Cerebellar nuclear complex (tissue), 1 donor: ENCODE measurements at regions not wholly inside any gene's neighbourhood (a gene's known extent, or its start where the extent isn't known, plus 50 kb on each side); places are given as distances from the start of the nearest gene placed in this dataset.

Experiments
- DNase-seq, 2 experiments: peaks; one replicate each; lab custom pipeline; 2025; lab: John Stamatoyannopoulos, UW

DNA sequence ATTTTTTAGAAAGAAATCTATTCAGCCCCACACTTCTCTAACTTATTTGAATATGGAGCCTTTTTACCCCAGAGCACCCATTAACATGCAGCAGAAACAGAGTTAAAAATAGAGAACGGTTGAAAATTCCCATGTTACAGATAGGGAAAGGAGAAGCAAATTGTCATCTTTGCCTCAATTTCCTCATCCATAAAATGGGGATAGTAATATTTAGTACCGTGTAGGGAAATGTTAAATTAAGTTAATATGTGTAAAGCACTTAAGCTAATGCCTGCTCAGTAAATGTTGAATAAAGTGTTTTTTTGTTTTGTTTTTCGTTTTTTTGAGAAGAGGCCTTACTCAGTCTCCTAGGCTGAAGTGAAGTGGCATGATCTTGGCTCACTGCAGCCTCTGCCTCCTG, 50.3 kb downstream of the NAV1 start:
- no peak for DNase-seq

DNA sequence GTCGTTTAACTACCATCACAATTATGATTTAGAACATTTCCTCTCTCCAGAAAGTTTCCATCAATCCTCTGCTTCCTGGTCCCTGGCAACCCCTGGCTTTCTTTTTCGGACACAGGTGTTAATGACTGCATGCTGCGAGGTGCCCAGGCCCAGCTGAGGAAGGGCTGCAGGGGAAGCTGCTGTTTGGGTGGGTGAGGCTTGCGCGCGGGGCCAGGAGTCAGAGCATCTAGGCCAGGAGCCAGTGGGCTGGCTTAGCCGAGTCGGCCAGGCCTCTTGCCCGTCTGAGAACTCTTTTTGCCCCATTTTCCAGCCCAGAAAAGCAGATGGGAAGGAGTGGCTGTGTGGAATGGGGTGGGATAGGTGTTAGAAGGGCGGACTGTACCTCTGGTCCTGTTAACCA, 51.5 kb downstream of the NAV1 start:
- DNase-seq: no peak

DNA sequence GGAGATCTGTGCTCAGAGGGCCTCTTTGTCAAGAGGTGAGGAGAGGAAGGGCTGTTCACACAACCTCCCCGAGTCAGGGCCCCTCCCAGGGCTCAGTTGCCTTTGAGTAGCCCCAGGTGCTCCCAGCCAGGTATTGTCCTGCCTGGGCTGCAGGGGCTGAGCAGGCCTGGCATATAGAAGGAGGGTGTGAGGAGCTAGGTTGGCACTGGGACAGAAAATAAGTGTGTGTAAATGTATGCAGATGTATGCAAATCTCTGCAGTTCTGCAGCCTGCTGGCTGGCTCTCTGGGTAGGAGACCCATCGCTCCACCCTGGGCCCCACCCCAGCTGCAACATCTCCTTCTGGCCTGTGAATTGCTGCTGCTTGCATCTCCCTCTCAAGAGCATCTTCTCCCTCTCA, 52.4 kb downstream of the NAV1 start:
- DNase-seq: no peak

DNA sequence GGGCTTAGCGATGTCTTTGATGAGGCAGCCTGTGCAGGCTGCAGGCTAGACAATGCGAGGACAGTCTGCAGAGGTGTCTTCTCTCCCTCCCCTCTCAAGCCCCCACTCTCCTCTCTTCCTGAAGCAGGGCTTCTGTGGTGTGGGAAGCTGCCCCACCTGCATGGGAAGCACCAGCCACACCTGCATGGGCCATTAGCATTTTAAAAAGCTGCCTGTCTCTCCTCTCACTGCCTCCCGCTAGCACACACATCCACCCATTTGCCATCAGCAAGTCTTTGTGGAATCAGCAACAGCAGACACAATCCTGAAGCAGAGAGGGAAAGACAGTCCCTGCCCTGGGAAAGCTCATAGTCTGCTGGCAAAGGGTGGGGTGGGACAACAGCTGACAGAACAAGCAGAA, 53.1 kb downstream of the NAV1 start:
- DNase-seq: no peak

DNA sequence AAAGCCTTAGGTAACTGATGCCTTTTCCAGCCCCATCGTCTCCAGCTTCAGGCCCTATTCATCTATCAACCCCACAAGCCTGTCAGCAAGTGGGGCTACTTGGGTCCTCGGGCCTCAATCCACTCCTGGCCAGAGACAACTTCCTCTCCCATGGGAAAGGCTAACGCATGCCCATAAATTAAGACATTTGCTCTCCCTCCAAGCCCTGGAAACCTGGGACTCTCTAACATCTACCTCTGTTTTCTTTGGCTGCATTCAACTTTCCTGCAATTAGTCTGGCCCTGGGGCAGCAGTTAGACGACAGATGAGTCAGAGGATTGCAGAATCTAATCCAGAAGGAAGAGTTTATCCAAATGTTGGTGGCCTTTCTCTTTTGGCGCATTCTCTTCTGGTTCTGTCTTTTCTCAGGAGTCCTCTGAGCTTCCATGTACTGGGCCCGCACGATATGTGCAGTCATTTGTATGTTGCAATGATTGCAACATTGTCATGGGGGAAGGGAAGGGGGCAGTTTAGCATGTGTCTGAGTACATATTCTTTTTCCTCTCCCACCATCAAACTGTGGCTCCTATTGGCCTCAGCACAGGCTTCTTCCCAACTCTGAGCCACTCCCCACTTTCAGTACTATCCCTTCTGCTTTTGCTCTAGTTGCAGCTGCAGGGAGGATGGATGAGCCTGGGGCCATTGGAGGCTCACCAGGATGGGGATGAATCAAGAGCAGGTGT, 54.4 kb downstream of the NAV1 start:
- no peak for DNase-seq

DNA sequence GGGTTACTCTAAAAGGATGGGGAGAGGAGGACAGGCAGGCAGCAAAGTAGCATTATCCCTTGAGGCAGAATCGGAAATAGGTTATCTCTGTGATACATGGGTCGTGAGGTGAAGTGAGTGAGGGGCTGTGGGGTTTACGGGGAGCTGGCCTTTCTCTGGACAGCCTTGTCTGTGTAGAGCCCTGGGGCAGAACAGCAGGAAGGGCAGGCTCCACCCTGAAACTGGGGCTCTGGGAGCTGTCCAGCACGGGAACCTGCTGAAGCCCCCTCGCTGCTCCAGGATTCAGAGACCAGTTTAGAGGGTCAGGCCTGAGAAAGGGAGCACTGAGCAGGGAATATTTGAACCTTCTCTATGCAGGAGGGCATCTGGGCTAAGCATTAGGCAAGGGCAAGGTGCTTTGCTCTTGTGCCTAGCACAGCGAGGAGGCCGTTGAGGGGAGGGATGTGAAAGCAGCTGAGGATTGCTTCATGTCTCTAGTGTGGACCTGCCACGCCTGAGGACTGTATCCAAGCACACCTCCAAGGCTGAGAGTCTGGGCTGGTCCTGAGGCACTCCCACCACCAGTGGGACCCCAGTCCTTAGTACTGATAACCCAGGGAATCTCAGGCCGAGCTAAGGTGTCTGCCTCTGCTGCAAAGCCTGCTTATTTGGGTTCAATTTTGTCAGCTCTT, 55.8 kb downstream of the NAV1 start:
- DNase-seq: no peak

DNA sequence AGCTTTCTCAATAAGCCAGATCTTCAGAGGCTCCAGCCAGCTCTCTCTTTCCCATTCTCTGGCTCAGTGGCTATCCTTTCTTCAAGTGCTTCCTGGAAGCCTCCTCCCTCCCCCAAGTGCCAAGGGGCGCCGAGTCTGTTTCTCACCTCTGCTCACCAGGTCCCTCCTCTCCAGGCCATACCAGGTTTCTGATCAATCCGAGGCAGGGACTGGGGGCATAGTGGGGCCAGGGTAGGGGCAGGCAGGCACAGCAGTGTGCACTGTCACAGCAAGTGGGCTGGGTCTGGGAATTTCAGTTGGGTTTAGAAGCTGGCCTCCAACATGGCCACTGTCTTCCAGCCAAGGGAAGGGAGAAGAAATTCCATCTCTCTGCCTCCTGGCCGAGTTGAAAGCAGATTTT, 56.5 kb downstream of the NAV1 start:
- no peak for DNase-seq

DNA sequence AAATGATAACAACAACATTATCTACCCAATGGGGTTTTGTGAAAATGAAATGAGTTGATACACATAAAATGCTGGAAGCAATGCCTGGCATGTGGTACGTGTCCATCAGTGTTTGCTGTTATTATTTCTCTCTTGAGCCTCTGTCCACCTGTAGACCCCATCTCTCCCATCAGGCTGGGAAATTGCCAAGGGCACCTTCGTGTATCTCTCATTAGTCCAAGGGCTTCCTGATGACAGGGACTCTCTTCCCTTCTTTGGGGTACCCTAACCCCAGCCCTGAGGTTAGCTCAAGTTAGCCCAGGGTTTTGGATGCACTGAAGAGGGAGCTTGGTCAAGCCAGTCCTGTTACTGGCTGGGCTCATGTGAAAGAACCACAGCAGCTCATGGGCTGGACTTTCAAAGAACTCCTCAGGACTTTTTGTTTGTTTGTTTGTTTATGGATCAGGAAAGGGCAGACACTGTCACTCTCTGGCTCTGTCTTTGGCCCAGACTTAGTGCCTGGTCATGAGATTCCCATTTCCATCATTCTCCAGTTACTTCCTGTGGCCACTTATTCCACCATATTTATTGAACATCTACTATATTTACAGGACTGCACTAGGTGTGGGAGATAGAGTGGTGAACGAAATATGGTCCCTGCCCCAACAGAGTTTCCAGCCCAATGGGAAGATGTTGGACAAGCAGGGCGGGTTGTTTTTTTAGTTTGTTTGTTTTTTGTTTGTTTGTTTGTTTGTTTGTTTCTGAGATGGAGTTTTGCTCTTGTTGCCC, 57.4 kb downstream of the NAV1 start:
- no peak for DNase-seq

DNA sequence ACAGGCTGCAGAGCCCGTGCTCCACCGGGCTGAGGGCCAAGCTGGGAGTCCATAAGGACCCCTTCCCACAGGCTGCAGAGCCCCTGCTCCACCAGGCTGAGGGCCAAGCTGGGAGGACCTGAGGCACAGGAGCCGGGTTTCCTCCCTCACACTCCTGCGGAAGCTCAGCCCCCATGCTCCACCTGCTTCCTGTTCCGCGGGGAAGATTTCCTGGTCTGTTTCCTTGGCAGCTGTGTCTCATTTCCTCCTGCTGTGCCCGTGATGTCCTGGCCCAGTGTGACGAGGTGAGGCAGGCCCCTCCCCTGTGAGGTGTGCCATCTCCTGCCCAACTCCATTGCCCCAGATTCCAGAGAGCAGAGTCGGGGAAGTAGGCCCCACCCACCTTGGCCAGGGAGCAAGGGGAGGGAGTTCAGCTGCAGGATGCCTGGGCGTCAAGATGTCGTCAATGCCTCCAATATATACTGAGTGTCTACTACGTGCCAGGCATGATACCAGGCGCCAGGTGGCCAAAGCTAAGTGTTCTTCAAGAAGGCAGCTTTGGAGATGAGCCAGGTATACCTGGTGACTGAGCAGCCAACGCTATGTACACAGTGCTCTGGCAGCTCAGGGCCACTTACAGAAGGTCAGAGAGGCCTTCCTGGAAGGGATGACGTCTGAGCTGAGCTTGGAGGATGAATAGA, 58.8 kb downstream of the NAV1 start:
- peak in 1 of 2 experiments; percentile 67 for DNase-seq

DNA sequence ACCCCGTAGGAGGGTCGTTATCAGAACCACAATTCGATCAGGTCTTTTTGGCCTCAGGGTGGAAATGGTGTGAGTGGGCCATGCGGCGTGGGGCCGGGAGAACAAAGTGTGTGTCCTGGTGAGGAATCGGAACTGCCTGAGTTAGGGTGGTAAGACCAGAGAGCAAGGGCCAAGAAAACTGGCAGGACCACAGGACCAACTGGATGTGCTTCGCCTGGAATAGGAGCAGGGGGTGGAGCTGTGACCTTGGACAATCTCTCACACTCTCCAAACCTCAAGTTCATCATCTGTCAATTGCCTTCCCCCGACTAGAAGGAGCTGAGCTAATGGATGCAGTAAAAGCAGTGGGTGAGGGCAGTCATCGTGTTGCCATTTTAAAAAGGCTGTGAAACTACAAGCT, 59.5 kb downstream of the NAV1 start:
- DNase-seq: no peak

DNA sequence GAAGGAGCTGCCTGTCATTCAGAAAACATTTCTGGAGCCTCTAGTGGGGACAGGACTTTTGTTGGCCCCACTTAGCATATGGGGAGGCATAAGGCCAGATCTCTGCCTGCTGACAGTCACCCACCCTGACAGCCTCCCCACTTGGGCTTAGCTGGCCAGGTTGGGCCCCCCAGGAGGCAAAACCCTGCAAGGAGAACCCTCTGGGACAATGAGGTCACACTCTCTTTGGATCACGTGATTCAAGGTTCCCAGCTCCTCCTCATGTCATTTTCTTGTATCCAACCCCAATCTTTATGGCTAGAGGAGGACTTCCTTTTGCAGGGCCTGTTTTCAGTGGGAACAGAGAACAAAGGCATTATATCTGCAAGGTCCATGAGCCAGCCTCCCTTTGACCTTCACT, 60.0 kb downstream of the NAV1 start:
- no peak for DNase-seq

DNA sequence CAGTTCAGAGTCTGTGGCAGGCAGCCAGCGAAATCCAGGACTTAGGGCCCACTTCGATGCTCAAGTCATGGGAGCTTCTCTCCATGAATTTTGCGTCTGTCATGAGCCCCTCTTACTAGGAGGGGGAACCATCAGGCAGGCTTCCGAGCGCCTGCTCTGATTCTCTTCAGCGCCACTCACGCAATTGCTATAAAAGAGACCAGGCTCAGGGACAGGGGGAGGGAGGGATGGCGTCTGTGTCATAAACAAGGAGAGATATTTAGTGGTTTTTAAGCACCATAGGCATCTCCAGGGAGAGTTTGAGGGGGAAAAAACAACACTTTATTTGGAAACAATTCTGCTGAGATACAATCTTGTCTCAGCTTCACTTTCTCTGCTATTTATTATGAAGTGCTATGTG, 60.6 kb downstream of the NAV1 start:
- no peak for DNase-seq

DNA sequence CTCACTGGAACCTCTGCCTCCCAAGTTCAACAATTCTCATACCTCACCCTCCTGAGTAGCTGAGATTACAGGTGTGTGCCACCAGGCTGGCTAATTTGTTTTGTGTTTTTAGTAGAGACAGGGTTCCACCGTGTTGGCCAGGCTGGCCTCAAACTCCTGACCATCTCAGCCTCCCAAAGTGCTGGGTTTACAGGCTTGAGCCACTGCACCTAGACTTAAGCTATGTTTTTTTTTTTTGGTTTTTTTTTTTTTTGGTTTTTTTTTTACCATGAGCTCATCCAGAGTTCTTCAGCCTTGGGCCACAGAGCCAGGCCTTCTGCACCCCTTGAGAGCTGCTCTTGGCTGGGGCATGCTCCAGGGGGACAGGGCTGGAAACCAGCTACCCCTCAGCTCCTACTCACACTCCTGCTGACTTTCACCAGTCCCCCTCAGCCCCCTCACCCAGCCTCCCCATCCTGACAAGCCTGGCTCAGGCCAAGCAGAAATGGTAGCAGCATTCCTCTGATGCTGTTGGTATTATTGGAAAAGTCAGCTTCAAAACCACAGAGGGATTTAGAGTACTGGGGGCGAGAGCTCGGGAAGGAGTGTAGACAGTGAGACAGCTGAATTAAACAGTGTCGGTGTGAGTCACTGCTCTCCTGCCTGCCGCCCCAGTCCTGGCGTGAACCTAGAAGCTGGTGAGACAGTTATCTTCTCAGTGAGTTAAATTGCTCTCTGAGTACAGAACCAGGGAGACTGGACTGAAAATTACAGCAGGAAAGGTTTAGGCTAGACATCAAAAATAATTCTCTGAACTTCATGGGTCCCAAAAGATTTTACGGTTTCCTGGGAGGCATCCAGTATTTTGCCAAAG, 63.7 kb downstream of the NAV1 start:
- DNase-seq: no peak

DNA sequence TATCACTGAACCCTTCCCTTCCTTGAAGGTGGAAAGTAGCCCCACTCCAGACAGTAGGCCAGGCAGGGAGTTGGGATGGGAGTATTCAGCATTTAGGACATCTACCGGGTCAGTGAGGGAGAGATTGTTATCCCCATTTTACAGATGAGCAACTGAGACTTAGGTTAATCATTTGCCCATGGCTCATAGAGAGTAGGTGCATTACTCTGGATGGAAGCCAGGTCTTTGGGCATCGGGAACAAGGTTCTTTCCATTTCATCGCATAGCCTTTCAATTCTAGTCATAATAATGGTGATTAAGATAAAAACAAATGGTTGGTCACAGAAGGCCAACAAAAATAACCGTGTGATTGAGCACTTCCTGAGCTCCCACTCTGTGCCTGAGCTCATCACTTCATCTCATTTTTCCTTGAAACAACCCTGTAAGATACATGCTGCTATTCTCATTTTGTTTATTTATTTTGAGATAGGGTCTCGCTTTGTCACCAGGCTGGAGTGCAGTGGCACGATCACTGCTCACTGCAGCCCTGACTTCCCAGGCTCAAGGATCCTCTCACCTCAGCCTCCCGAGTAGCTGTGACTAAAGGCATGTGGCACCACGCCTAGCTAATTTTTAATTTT, 64.8 kb downstream of the NAV1 start:
- no peak for DNase-seq

DNA sequence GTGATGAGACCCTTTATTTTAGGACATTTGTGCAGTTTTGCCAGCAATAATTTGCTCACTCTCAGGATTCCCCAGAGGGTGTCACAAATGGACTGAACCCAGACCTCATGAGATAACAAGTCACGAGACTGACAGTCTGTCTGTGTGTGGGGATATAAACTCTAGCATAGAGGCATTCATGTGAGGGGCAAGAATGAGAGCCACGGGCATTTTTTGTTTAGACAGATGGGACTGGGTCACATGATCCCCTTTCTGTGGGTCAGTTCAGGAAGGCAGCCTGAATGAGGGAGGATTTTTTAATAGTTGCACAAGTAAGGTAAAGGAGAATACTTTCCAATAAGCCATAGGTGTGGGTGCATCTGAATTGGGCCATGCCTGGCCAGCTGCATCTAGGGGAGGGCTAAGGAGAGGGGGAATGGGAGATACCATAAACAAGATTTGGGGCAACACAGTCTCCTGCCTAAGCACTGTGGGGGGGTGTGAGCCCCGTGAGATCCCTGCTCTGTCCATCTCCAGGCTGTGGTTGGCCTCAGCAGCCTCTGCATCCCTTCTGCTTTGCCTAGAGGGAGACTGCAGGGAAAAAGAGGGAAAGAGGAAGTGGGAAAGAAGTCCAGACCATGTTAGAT, 66.6 kb downstream of the NAV1 start:
- no peak for DNase-seq

DNA sequence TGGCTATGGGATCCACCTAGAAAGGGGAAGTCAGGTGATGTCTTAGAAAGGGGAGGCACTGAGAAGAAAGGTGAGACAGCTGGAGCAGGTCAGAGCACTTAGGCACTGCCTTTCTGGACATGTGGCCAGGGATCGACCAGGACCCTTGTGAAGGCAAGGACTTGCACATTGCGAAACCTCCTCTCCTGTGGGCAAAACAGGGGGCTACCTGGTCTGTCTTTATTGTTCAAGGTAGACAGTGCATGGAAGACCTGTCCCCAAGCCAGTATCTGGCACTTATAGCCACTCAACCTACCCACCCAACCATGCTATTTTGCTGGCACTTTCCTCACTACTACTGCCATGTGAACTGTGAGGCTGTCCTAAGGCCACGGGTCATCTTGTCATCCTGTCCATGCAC, 67.2 kb downstream of the NAV1 start:
- no peak for DNase-seq

DNA sequence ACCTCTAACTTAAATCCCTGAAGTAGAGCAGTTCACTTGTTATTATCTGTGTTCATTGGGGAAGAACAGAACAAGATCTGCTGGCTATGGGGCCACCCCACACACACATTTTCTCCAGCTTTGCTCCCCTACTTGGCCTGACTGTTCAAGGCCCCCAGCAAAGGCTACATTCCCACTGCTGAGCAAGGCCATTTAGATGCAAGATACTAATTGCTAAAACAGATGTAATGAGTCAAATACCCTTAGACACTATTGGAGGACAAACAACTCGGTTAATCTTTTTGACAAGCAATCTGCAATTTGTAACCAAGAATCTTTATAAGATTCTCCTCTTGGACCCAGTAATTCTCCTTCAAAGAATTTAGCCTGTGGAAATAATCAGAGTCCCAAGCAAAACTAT, 67.7 kb downstream of the NAV1 start:
- no peak for DNase-seq

DNA sequence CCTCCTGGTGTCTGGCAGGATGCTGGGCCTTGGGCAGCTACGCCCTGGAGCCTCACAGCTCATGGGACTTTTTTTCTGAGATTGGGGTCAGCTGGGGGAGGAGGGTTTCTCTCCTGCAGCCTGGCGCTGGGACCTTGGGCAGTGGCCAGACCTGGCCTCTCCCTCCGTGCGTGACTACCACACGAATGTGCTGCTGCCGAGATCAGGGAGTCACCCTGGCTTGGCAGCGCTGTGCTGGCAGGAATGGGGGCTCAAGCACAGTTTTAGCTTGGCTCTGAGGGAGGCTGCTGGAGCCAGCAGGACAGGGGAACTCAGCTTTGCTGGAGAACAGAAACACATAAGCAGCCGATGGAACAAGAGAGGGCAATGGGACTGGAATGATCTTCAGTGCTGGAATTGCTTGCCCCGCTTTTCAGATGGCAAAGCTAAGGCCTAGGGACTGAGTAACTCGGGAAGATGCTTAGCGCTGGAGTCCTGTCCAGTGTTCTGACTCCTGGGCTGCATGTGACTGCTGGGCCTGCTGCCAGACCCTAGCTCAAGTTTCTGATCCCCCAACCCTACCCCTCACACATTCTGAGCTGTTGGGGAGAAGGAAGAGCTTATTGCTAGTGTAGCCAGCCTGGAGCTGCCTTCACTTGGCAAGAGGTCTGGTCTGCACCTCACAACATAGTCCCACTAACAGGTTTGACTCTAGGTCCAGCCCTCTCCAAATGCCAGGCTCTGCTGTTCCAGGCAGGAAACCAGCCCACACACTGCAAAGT, 69.9 kb downstream of the NAV1 start:
- DNase-seq: peak in 1 of 2 experiments; percentile 4

DNA sequence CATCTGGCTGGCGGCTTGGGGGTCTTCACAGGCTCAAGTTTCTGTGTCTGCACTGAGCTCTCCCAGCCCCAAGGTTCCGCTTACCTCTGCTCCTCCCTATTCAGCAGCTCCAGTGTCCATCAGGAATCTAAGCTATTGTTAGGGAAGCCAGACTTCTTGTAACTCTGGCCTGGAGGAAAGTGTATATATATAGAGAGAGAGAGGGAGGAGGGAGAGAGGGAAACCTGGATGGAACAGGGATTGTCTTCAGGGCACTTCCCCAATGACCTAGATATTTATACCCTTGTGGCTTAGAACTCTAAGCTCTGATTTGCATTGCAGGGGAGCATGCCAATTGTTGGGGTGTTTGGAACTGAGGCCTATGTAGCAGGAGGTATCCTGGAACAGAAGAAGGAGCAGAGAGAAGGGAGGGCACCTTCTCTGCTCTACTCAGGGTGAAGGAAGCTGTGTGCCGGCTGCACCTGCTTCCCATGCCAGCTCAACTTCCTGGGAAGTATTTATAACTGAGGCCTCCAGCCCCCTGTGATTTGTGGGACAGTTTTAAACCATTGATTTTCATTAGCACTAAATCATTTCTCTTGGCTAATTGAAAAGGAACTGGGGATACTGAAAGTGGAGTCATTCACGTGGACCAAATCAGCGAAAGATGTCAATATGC, 70.9 kb downstream of the NAV1 start:
- no peak for DNase-seq
